HG03108 (cell line): ENCODE measurements at regions not wholly inside any gene's neighbourhood (a gene's known extent, or its start where the extent isn't known, plus 50 kb on each side); places are given as distances from the start of the nearest gene placed in this dataset.

Experiments
- ATAC-seq: cut with Tn5 transposase; IDR thresholded peaks from one replicate; pipeline ENCODE4 v1.9.1; 2021; ENCODE audit warnings: moderate library complexity; ENCODE audit not compliant: unreplicated experiment

- no peak for ATAC-seq
Observed at GRCh38 chr18:65567372-65567771, 183.4 kb upstream of the CDH7 start.

- no peak for ATAC-seq
Observed at GRCh38 chr18:65548316-65548715, 202.5 kb upstream of the CDH7 start.

- no peak for ATAC-seq
Observed at GRCh38 chr18:65547046-65547445, 203.8 kb upstream of the CDH7 start.

GRCh38 chr18:65544701-65545100, 206.1 kb upstream of the CDH7 start:
- ATAC-seq, result no peak

GRCh38 chr18:65527879-65528633, 222.8 kb upstream of the CDH7 start:
- no peak for ATAC-seq

- no peak for ATAC-seq
Observed at GRCh38 chr18:65526099-65526498, 224.7 kb upstream of the CDH7 start.

- ATAC-seq, result no peak
Observed at GRCh38 chr18:65523461-65523860, 227.4 kb upstream of the CDH7 start.

- ATAC-seq, result no peak
Observed at GRCh38 chr18:65522907-65523306, 227.9 kb upstream of the CDH7 start.

- ATAC-seq, result no peak
Observed at GRCh38 chr18:65516209-65516608, 234.6 kb upstream of the CDH7 start.

GRCh38 chr18:65498605-65499004, 252.2 kb upstream of the CDH7 start:
- ATAC-seq, result no peak

GRCh38 chr18:65487569-65487968, 263.2 kb upstream of the CDH7 start:
- ATAC-seq, result no peak

GRCh38 chr18:65477455-65477854, 273.4 kb upstream of the CDH7 start:
- no peak for ATAC-seq

GRCh38 chr18:65468881-65469280, 281.9 kb upstream of the CDH7 start:
- no peak for ATAC-seq

GRCh38 chr18:65464361-65464760, 286.5 kb upstream of the CDH7 start:
- no peak for ATAC-seq

- ATAC-seq, result no peak
Observed at GRCh38 chr18:65459741-65460140, 291.1 kb upstream of the CDH7 start.

- no peak for ATAC-seq
Observed at GRCh38 chr18:65458871-65459270, 291.9 kb upstream of the CDH7 start.

GRCh38 chr18:65439188-65439587, 311.6 kb upstream of the CDH7 start:
- ATAC-seq, result no peak

- no peak for ATAC-seq
Observed at GRCh38 chr18:65436430-65436829, 314.4 kb upstream of the CDH7 start.

GRCh38 chr18:65435534-65435933, 315.3 kb upstream of the CDH7 start:
- no peak for ATAC-seq

GRCh38 chr18:65429601-65430000, 321.2 kb upstream of the CDH7 start:
- no peak for ATAC-seq

GRCh38 chr18:65425366-65425765, 325.4 kb upstream of the CDH7 start:
- ATAC-seq, result no peak

- ATAC-seq, result no peak
Observed at GRCh38 chr18:65423776-65424175, 327.0 kb upstream of the CDH7 start.

GRCh38 chr18:65422544-65423136, 328.2 kb upstream of the CDH7 start:
- ATAC-seq, result no peak
